Transverse colon (tissue), 4 donors: ENCODE measurements at regions not wholly inside any gene's neighbourhood (a gene's known extent, or its start where the extent isn't known, plus 50 kb on each side); places are given as distances from the start of the nearest gene placed in this dataset.

Experiments
- DNase-seq: peaks from one replicate; pipeline ENCODE4 v3.0.0-alpha.2; 2019
- H3K27ac ChIP-seq, 4 donors: fragments of 200-600 bp; sonication (generic); 2 replicates each; pipeline ENCODE4 v1.5.1; 2016 to 2018; ENCODE audit warnings: inconsistent platforms in 4 of 4
- H3K27me3 ChIP-seq: fragments of 200-600 bp; sonication (generic); 2 replicates; pipeline ENCODE4 v1.5.1; 2017; ENCODE audit warnings: inconsistent platforms
- H3K36me3 ChIP-seq, 4 donors: fragments of 200-600 bp; sonication (generic); 2 replicates each; pipeline ENCODE4 v1.5.1; 2017 to 2019; ENCODE audit warnings: inconsistent platforms in 4 of 4
- H3K4me1 ChIP-seq, 4 donors: fragments of 200-600 bp; sonication (generic); 2 replicates each; pipeline ENCODE4 v1.5.1; 2017 to 2020; ENCODE audit warnings: inconsistent platforms in 4 of 4
- H3K4me3 ChIP-seq, 4 donors: fragments of 200-600 bp; sonication (generic); 1 replicate in 1 of 4; 2 replicates in 3 of 4; pipeline versions ENCODE4 v1.5.1 to v1.6.1; 2017 to 2019; ENCODE audit warnings: inconsistent platforms in 4 of 4
- H3K9me3 ChIP-seq, 2 donors: fragments of 200-600 bp; sonication (generic); 2 replicates each; pipeline ENCODE4 v1.5.1; 2017 to 2019; ENCODE audit warnings: inconsistent platforms in 2 of 2
- EP300 ChIP-seq: sonication (generic); formaldehyde crosslinking; IDR thresholded peaks from one replicate; pipeline ENCODE4 v1.6.1; 2017; ENCODE audit warnings: antibody characterized with exemption, low read depth
- POLR2A ChIP-seq: fragments of 450-650 bp; IDR thresholded peaks from one replicate; pipeline ENCODE4 v1.6.1; 2016; ENCODE audit warnings: antibody characterized with exemption, mild to moderate bottlenecking, moderate library complexity
- POLR2AphosphoS5 ChIP-seq, 3 donors: sonication (generic); formaldehyde crosslinking; IDR thresholded peaks; one replicate each; pipeline ENCODE4 v1.6.1; 2016; ENCODE audit warnings: antibody characterized with exemption in 3 of 3
- WGBS, 2 donors: methylation state at CpG; one replicate each; pipeline ENCODE4 v1.1.5; 2018; ENCODE audit warnings: low coverage in 1 of 2; 5-methylcytosine and 5-hydroxymethylcytosine counted together
- in situ Hi-C, 4 donors: fragments of 200-750 bp; cut with MboI; loops; one replicate each; pipeline versions ENCODE4 v1.15.0 to v1.15.1; 2017; ENCODE audit warnings: low sequenced_read_pairs in 3 of 4, low pct_ligation_motif_present in 1 of 4, low pct_unique_long_range_greater_than_20kb in 1 of 4
- intact Hi-C: fragments of 100-400 bp; cut with DNase I; formaldehyde crosslinking; loops from one replicate; pipeline ENCODE4 v1.15.1; 2023; ENCODE audit warnings: low total_unique reads
- TF ChIP-seq, protein P1 (sequence below), 5 experiments: fragments of 200-600 bp in 3 of 5; fragments of 450-650 bp in 2 of 5; sonication (generic) in 3 of 5; IDR thresholded peaks; 1 replicate in 2 of 5; 2 replicates in 3 of 5; pipeline ENCODE4 v1.5.1; 2016 to 2017; ENCODE audit warnings: antibody characterized with exemption in 5 of 5, inconsistent platforms in 3 of 5, mild to moderate bottlenecking in 2 of 5, moderate library complexity in 1 of 5

- Histone ChIP-seq H3K36me3 (no peaks in the 10 kb centered on the region), H3K9me3 (no peaks in the 10 kb centered on the region), H3K27ac (no peak overlapping the region), H3K27me3 (peaks cover 6% of the 10 kb centered on the region), H3K4me1 (no peaks in the 10 kb centered on the region), H3K4me3 (no peak overlapping the region)
- TF ChIP-seq EP300, result no peak
- no peak for TF ChIP-seq POLR2A
- TF ChIP-seq, protein P1, sequence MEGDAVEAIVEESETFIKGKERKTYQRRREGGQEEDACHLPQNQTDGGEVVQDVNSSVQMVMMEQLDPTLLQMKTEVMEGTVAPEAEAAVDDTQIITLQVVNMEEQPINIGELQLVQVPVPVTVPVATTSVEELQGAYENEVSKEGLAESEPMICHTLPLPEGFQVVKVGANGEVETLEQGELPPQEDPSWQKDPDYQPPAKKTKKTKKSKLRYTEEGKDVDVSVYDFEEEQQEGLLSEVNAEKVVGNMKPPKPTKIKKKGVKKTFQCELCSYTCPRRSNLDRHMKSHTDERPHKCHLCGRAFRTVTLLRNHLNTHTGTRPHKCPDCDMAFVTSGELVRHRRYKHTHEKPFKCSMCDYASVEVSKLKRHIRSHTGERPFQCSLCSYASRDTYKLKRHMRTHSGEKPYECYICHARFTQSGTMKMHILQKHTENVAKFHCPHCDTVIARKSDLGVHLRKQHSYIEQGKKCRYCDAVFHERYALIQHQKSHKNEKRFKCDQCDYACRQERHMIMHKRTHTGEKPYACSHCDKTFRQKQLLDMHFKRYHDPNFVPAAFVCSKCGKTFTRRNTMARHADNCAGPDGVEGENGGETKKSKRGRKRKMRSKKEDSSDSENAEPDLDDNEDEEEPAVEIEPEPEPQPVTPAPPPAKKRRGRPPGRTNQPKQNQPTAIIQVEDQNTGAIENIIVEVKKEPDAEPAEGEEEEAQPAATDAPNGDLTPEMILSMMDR (IDR thresholded peaks at IDR 0.05), result no peak
- no peak for TF ChIP-seq POLR2AphosphoS5 (IDR thresholded peaks at IDR 0.05)
- no peak for DNase-seq
- intact Hi-C loops (loop anchor here (10.0 kb wide), 1 partner anchor 1573 kb away; no protein-coding TSS in a partner anchor), in situ Hi-C loops (loop anchor here in 2 of 4 donors (10.0 kb wide), 1 partner anchor 123 kb away; no protein-coding TSS in a partner anchor)
- 68% methylated on average over 1 of the region's 1 CpG; no CpG with 5 or more reads in 1 of the 2 donors for WGBS, 2 donors
Observed at GRCh38 chr20:9971746-9972145, 63.0 kb upstream of the ANKEF1 start.

DNA sequence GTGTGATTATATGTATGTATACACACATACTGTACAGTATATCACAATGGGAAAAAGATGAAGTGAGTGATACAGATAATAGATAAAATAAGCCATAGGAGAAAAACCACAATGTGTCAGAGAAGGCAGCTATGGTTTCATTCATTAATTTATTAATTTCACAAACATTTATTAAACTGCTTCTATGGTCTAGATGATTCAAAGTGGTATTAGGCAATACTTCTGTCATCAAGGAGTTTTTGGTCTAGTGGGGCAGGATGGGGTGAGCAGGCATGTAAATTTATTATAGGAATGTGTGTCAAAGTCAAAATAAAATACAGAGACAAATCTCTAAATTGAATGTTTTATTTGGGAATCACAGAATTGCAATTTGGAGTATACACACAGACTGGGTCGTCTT is 65.2 kb upstream of the ANKEF1 start:
- Histone ChIP-seq H3K9me3 (no peaks in the 10 kb centered on the region), H3K27ac (no peak overlapping the region), H3K4me3 (no peak overlapping the region), H3K27me3 (peaks cover 6% of the 10 kb centered on the region), H3K4me1 (no peaks in the 10 kb centered on the region), H3K36me3 (no peaks in the 10 kb centered on the region)
- DNase-seq, result no peak
- in situ Hi-C loops (loop anchor here in 2 of 4 donors (10.0 kb wide), 1 partner anchor 125 kb away; no protein-coding TSS in a partner anchor), intact Hi-C loops (loop anchor here (10.0 kb wide), 1 partner anchor 1575 kb away; no protein-coding TSS in a partner anchor)
- 75 to 76% methylated on average over 1 of the region's 1 CpG for WGBS, 2 donors
- no peak for TF ChIP-seq EP300

DNA sequence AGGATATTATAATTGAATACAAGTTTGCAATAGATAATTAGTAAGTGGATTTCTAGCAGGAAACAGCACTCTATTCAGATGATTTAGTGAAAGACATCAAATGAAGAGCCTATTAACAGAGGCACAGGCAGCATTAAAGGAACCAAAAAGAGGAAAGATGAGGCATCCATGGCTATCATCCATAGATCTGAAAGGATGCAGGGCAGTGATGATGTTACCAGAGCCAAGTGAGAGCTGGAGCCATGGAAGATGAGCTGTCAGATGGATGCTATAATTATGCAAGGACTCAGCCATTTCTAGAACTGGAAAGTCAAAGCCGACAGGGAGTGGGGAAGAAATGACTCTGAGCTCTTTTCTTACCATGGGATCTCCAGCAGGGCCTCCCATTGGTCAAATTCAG is 66.8 kb upstream of the ANKEF1 start:
- no peak for DNase-seq
- in situ Hi-C loops (no loop called here), intact Hi-C loops (no loop called here)
- TF ChIP-seq EP300 (no peak), POLR2AphosphoS5 (IDR thresholded peaks at IDR 0.05) (no peak), POLR2A (no peak)
- TF ChIP-seq, protein P1 (IDR thresholded peaks at IDR 0.05), result no peak
- WGBS, 2 donors, result 20 to 33% methylated on average over 1 of the region's 1 CpG
- Histone ChIP-seq H3K9me3 (no peaks in the 10 kb centered on the region), H3K27me3 (peaks cover 6% of the 10 kb centered on the region), H3K4me1 (no peaks in the 10 kb centered on the region), H3K27ac (no peak overlapping the region), H3K4me3 (no peak overlapping the region), H3K36me3 (no peaks in the 10 kb centered on the region)

GRCh38 chr20:9966966-9967365 is 67.8 kb upstream of the ANKEF1 start:
- Histone ChIP-seq H3K9me3 (no peaks in the 10 kb centered on the region), H3K27ac (no peak overlapping the region), H3K4me1 (no peaks in the 10 kb centered on the region), H3K27me3 (peaks cover 6% of the 10 kb centered on the region), H3K4me3 (no peak overlapping the region), H3K36me3 (no peaks in the 10 kb centered on the region)
- in situ Hi-C loops (no loop called here), intact Hi-C loops (no loop called here)
- DNase-seq, result no peak
- TF ChIP-seq, protein P1 (IDR thresholded peaks at IDR 0.05), result peak in 1 of 5 experiments; percentile 7
- TF ChIP-seq POLR2AphosphoS5 (IDR thresholded peaks at IDR 0.05) (no peak), EP300 (no peak), POLR2A (no peak)
- WGBS, 2 donors, result 34 to 36% methylated on average over 6 to 7 of the region's 7 CpGs

GRCh38 chr20:9963029-9963428 is 71.8 kb upstream of the ANKEF1 start:
- H3K27me3 ChIP-seq, result peaks cover 2% of the 10 kb centered on the region
- H3K9me3 ChIP-seq, result no peaks in the 10 kb centered on the region
- no peak for DNase-seq
- in situ Hi-C loops, result no loop called here
- no peaks in the 10 kb centered on the region for H3K36me3 ChIP-seq
- H3K4me3 ChIP-seq, result no peak overlapping the region
- TF ChIP-seq POLR2A (no peak), POLR2AphosphoS5 (IDR thresholded peaks at IDR 0.05) (no peak), EP300 (no peak)
- TF ChIP-seq, protein P1 (IDR thresholded peaks at IDR 0.05), result no peak
- H3K27ac ChIP-seq, result no peak overlapping the region
- 43 to 73% methylated on average over 1 to 4 of the region's 4 CpGs for WGBS, 2 donors
- intact Hi-C loops, result no loop called here
- no peaks in the 10 kb centered on the region for H3K4me1 ChIP-seq
